HG02678 (cell line): ENCODE measurements at regions not wholly inside any gene's neighbourhood (a gene's known extent, or its start where the extent isn't known, plus 50 kb on each side); places are given as distances from the start of the nearest gene placed in this dataset.

ENCODE experiments used
- ATAC-seq: cut with Tn5 transposase; IDR thresholded peaks from one replicate; pipeline ENCODE4 v1.9.1; 2021; ENCODE audit warnings: mild to moderate bottlenecking, moderate library complexity; ENCODE audit not compliant: unreplicated experiment

DNA sequence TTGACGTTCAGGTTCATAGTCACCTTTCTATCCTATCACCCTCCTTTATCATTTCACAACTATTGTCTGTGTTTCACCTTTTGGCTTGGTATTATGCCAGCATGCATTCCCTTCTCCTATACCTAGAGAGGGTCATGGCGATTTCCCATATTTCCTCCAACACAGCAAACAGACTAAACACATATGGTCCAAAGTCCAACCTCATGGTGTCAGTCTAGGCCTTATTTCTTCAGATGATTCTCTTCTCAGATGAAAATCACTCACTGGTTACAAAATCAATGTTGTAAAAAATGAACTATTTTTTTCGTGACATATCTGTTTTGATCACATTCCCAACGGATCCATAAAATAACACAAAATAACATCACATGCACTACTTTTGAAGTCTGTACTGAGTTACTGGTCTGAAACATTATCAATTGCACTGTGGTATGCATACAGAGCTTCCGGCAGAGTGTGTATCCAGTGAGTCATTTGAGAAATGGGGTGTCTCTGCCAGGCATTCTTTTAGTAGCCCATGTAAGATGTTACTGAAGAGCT lies 204.8 kb upstream of the GALNT5 start:
- ATAC-seq, result no peak

DNA sequence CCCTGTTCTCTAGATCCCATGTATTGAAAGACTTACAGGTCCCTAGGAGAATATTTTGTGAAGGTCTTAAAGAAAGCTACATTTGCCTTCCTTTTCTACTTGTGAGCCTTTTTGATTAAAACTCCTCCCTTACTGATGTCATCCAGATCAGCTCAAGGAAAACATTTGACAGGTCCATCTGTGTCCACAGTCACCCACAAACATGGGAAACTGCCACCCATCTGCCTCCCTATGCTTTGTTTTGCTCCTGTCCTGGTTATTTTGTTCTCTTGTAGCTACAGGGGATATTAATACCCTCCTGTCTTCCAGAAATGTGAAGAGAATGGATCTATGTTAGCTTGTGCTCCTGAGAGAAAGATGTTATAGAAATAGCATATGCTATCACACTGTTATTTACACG lies 203.6 kb upstream of the GALNT5 start:
- no peak for ATAC-seq

DNA sequence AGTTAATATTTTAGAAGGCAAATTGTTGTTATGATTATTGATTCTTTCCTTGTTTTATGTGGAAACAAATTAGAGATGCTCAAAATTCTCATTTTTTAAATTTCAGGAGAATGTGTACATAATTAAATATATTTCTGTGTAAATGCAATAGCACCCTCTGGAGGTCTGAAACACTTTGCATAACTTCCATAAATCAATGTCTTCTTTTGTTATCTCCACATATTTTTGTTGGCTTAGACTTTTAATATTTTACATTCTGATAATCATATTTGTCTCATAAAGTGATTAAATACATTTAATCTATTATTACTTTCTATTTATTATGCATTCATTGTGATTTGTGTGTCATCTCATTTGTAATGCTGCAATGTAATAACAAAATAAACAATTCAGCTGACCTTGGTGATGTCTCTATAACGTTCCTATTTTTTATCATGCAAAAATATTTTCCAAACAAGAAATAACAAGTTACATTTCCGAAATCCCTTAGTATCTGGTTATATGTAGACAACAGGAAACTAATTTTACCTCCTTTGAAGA lies 201.8 kb upstream of the GALNT5 start:
- ATAC-seq, result no peak

GRCh38 chr2:157056200-157056676 lies 201.3 kb upstream of the GALNT5 start:
- no peak for ATAC-seq

DNA sequence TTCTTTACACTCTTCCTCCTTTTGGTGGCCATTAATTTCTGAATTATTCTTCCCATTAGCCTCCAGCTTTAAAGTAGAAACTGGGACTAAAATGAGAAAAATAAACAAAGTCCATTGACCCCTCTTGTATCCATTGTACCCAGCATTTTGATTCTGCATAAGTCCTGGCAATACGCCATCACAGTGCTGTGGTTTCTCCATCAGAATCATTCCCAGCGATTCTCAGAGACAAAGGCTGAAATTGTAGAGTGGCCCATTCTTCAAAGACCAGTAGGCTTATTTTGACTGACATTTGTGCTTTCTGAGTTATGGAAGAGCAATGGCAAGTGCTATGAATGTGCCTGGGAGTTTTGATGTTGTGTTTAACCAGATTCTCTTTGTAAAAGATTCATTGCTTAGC lies 199.3 kb upstream of the GALNT5 start:
- no peak for ATAC-seq

- ATAC-seq, result no peak
Observed at GRCh38 chr2:157059036-157059435, 198.5 kb upstream of the GALNT5 start.

DNA sequence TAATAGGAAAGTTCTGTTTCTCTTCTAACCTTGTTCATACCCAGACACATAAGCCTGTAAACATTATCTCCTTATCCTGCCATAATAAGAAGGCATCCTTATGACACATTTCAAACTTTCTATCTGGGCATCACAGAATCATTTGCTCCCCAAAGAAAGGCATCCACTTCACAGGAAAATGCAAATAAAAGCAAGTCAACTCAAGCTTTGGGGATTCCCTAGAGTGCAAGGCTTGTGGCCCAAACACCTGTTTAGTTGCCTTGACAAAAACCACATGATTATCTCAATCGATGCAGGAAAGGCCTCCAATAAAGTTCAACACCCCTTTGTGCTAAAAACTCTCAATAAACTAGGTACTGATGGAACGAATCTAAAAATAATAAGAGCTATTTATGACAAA lies 195.7 kb upstream of the GALNT5 start:
- peak; percentile 92 for ATAC-seq

DNA sequence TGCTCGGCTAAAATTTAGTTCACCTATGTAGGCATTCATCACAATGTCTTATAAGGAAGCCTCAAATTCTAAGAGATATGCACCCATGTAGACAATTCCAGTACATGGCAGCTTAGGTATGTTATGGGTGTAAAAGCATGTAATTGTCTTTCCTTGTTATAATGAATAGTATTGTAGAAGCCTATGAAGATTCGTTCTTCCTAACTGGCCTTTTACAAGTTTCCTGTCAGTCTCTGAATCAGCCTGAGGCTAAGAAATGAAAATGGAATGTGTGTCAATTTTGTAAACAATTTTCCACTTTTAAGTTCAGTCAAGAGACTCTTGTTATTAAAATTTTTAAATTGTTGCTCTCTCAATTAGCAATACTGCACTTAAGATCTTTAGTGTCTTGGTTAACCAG lies 189.9 kb upstream of the GALNT5 start:
- no peak for ATAC-seq

DNA sequence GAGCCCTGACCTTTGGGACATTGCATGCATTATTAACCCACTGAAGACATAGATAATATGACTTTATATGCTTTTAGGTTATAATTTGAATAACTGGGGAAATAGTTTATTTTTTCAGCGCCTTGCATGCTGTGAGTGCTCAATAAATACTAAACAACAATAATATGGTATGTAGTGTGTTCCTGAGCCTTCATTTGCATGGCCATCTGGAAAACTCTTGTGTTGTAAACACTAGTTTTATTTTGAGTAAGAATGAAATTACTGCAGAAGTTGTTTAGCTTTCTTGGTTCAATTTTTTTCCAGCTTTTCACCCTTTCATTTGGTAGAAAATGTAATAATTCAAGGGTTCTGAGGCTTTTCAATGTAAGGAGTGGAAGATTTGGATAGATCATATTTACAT lies 189.3 kb upstream of the GALNT5 start:
- no peak for ATAC-seq

GRCh38 chr2:157075924-157076323 lies 181.6 kb upstream of the GALNT5 start:
- ATAC-seq, result no peak

- no peak for ATAC-seq
Observed at GRCh38 chr2:157076526-157077161, 180.9 kb upstream of the GALNT5 start.

DNA sequence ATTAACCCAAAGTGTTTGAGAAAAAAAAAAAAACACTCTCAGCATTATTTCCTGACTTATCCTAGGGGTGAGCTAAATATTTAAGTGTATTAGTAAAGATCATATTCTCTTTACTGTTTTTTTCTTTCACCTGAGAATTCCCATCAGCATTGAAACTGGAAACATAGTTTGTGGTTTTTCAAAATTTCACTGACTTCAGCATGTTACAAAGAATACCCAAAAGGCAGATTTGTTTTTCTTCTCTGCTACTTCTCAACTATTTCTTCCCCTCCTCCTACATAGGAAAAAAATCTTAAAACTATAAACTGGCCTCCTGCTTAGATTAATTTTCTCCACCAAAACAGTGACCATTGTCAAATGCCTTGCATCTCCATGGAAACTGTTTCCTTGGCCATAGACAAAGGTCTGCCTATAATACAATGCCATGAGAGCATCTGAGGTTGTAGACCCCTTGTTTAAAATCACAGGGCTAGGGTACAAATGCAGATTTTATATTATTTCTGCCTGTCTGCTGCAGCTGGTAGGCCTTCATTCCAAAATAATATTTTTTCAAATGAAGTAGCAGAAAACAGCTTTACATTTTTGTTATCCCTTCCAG lies 179.7 kb upstream of the GALNT5 start:
- no peak for ATAC-seq

DNA sequence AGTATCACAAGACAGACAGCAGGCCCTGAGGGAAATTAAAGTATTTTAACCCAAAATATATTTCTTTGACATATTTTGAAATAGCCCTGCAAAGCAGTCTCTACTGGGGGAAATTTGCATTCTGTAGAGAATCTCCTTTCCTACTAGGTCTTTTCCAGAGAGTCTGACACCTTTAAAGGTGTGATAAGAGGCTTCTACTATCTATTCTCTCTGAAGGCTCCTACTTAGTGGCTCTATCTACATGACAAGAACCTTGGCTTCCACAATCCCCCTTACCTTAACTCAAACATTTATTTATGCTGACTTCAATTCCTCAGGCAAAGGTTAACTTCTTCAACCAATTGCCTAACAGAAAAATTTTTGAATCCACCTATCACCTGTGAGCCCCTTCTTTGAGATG lies 174.6 kb upstream of the GALNT5 start:
- ATAC-seq, result no peak

GRCh38 chr2:157085522-157085921 lies 172.0 kb upstream of the GALNT5 start:
- no peak for ATAC-seq

- ATAC-seq, result no peak
Observed at GRCh38 chr2:157087373-157088002, 170.0 kb upstream of the GALNT5 start.

DNA sequence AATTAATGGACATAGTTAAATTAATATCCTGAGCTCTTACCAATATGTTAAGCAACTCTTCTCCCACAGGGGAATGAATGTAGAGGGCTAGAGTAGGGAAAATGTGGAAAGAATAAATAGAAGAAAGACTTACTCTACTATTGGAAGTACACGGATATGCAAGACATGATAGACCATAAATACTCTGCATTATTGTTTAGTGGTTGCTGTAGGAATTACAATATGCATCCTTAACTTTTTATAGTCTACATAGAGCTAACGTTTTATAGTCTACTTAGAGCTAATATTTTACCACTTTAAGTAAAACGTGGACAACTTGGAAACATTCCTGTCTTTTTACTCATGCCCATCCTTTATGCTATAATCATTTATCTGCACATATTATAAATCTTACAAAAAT lies 163.8 kb upstream of the GALNT5 start:
- no peak for ATAC-seq

DNA sequence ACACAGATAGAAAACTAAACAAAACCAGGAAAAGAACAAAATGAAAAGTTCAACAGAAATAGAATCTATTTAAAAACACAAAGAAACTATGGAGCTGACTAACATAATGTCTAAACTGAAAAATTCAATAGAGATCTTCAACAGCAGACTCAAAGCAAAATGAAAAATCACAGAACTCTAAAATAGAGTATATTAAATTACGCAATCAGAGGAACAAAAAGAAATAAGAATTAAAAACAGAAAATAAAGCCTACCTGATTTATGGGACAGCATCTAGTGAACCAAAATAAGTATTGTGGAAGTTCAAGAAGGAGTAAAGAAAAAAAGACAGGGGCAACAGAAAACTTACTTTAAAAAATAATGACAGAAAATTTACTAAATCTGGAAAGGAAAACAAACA lies 152.1 kb upstream of the GALNT5 start:
- no peak for ATAC-seq

GRCh38 chr2:157106950-157107349 lies 150.6 kb upstream of the GALNT5 start:
- ATAC-seq, result no peak

DNA sequence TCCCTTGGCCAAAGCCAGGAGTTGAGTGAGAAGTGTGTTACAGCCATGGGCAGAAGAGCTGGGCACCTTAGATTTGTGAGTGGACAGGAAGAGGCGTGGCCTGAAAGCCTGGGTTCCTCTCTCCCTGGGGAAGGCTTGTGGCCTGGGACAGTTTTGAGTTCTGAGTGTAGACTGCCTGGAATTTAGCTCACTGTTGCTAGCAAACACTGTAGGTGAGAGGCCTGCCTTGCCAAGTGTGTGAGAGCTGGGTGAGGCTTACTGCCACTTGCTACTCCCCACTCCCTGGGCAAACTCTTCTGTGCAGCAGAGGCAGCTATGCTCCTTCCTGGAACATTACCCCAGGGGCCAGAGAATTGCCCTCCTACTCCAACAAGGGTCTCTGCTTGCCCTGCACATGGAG lies 150.0 kb upstream of the GALNT5 start:
- ATAC-seq, result no peak

GRCh38 chr2:157107877-157108276 lies 149.6 kb upstream of the GALNT5 start:
- ATAC-seq, result no peak

GRCh38 chr2:157122776-157123175 lies 134.7 kb upstream of the GALNT5 start:
- ATAC-seq, result no peak

DNA sequence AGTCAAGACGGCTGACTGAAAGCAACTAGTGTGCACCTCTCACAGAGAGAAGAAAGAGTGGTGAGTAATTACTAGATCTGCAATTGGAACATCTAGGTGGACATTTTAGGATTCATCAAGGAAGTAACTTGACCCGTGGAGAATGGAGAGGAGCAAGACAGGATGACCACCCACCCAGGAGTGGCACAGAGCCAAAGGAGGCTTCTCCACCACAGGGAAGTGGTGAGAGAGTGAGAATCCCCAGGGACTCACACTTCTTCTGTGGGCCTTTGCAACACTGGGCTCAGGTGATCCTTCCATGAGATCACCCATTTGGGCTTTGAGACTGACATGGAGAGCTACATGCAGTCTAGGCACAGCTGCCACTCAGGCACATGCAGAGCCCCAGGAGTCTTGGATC lies 132.8 kb upstream of the GALNT5 start:
- ATAC-seq, result no peak
